H1 (cell line): ENCODE measurements at regions not wholly inside any gene's neighbourhood (a gene's known extent, or its start where the extent isn't known, plus 50 kb on each side); places are given as distances from the start of the nearest gene placed in this dataset.

Source experiments
- ASH2L ChIP-seq: fragments of 200-600, 300-600 bp; sonication (generic); IDR thresholded peaks from one replicate; pipeline ENCODE4 v1.7.1; 2017; ENCODE audit warnings: low read length
- BCL11A ChIP-seq, 2 experiments: IDR thresholded peaks; one replicate each; pipeline ENCODE4 v1.6.1; 2011; ENCODE audit warnings: low read depth in 2 of 2, low read length in 2 of 2, mild to moderate bottlenecking in 2 of 2
- EGR1 ChIP-seq: IDR thresholded peaks from 2 replicates; pipeline ENCODE4 v1.6.1; 2011; ENCODE audit warnings: low read depth, low read length, borderline replicate concordance
- GTF2F1 ChIP-seq: IDR thresholded peaks from 2 replicates; pipeline ENCODE4 v1.6.1; 2012; ENCODE audit warnings: low read depth, low read length, improper control_type of control experiment, borderline replicate concordance
- HDAC2 ChIP-seq, 2 experiments: fragments of 300-600 bp in 1 of 2; sonication (generic) in 1 of 2; IDR thresholded peaks; 2 replicates each; pipeline ENCODE4 v1.6.1; 2011 to 2012; ENCODE audit warnings: low read depth in 2 of 2, low read length in 2 of 2, mild to moderate bottlenecking in 2 of 2, moderate library complexity in 2 of 2, borderline replicate concordance in 1 of 2, inconsistent platforms in 1 of 2
- KDM1A ChIP-seq: fragments of 200-600, 300-600 bp; sonication (generic); IDR thresholded peaks from 2 replicates; pipeline ENCODE4 v1.7.1; 2016; ENCODE audit warnings: mild to moderate bottlenecking, low read length, borderline replicate concordance
- MAFK ChIP-seq: IDR thresholded peaks from 2 replicates; pipeline ENCODE4 v1.6.1; 2012; ENCODE audit warnings: low read depth, mild to moderate bottlenecking, improper control_type of control experiment, low read length
- POLR2AphosphoS5 ChIP-seq: IDR thresholded peaks from 2 replicates; pipeline ENCODE4 v1.6.1; 2011; ENCODE audit warnings: low read depth, low read length
- RAD21 ChIP-seq, 2 experiments: IDR thresholded peaks in 1 of 2; conservative IDR thresholded peaks in 1 of 2; 2 replicates each; pipeline ENCODE4 v1.6.1; 2011; ENCODE audit warnings: low read depth in 2 of 2, low read length in 2 of 2, improper control_type of control experiment in 1 of 2, inconsistent platforms in 1 of 2, mild to moderate bottlenecking in 1 of 2, moderate library complexity in 1 of 2
- TBP ChIP-seq: IDR thresholded peaks from 2 replicates; pipeline ENCODE4 v1.6.1; 2011; ENCODE audit warnings: low read depth, low read length, improper control_type of control experiment

GRCh38 chr15:31806106-31806505 lies 224.2 kb upstream of the CHRNA7 start (continued):
- TF ChIP-seq GTF2F1: no peak
- no peak for TF ChIP-seq ASH2L
- TF ChIP-seq HDAC2 (IDR thresholded peaks at IDR 0.05; ENCODE audit: borderline replicate concordance in 1 of 2, low read depth in 2 of 2, low read length in 2 of 2): no peak
- no peak for TF ChIP-seq BCL11A (IDR thresholded peaks at IDR 0.05; ENCODE audit: low read depth in 2 of 2, low read length in 2 of 2)
- no peak for TF ChIP-seq TBP
- no peak for TF ChIP-seq POLR2AphosphoS5
- no peak for TF ChIP-seq EGR1
- TF ChIP-seq KDM1A: no peak
- no peak for TF ChIP-seq RAD21 (IDR thresholded peaks at IDR 0.05 in 1 of 2, conservative IDR thresholded peaks at IDR 0.05 in 1 of 2; ENCODE audit: low read depth in 2 of 2, low read length in 2 of 2)
- no peak for TF ChIP-seq MAFK
